Endothelial cell (in vitro differentiated cells): ENCODE measurements at regions not wholly inside any gene's neighbourhood (a gene's known extent, or its start where the extent isn't known, plus 50 kb on each side); places are given as distances from the start of the nearest gene placed in this dataset.

Experiments
- DNase-seq: peaks from one replicate; pipeline ENCODE4 v3.0.0; 2021; ENCODE audit warnings: low spot score
- H3K27ac Mint-ChIP-seq: one replicate; pipeline ENCODE4 v1.8.0; 2021; ENCODE audit warnings: mixed read lengths, inconsistent platforms; ENCODE audit not compliant: unreplicated experiment
- H3K27me3 Mint-ChIP-seq: one replicate; pipeline ENCODE4 v1.8.0; 2021; ENCODE audit warnings: mild to moderate bottlenecking, moderate library complexity, mixed read lengths, inconsistent platforms; ENCODE audit not compliant: unreplicated experiment
- H3K36me3 Mint-ChIP-seq: one replicate; pipeline ENCODE4 v1.8.0; 2021; ENCODE audit warnings: mild to moderate bottlenecking, low read depth, mixed read lengths, inconsistent platforms; ENCODE audit not compliant: unreplicated experiment
- H3K4me1 Mint-ChIP-seq: one replicate; pipeline ENCODE4 v1.8.0; 2021; ENCODE audit warnings: mild to moderate bottlenecking, mixed read lengths, inconsistent platforms; ENCODE audit not compliant: unreplicated experiment
- H3K4me3 Mint-ChIP-seq: one replicate; pipeline ENCODE4 v1.8.0; 2021; ENCODE audit warnings: mild to moderate bottlenecking, mixed read lengths, inconsistent platforms; ENCODE audit not compliant: unreplicated experiment
- H3K9me3 Mint-ChIP-seq: one replicate; pipeline ENCODE4 v1.8.0; 2021; ENCODE audit warnings: mixed read lengths, inconsistent platforms; ENCODE audit not compliant: unreplicated experiment
- TF ChIP-seq, protein P1 (sequence below): fragments of 200-600 bp; sonication (generic); IDR thresholded peaks from one replicate; pipeline ENCODE4 v1.5.0; 2021; ENCODE audit warnings: antibody characterized with exemption; ENCODE audit not compliant: unreplicated experiment

DNA sequence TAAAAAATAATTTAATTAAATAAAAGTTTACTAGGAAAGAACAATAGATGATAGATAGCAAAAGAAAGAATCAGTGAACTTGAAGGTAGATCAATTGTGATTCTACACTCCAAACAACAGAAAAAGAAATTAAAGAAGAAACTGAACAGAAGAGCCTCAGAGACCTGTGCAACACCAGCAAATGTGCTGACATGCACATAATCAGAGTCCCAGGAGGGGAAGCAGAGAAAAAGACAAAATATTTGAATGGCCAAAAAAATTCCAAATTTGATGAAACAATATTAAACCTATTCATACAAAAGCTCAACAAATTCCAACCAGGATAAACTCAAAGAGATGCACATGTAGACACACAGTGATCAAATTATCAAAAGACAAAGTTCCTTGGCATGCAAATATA is 267.5 kb upstream of the OPRM1 start:
- H3K4me3 Mint-ChIP-seq, result no peak overlapping the region
- peaks cover 7% of the 10 kb centered on the region for H3K4me1 Mint-ChIP-seq
- no peak for DNase-seq
- no peaks in the 10 kb centered on the region for H3K9me3 Mint-ChIP-seq
- no peak overlapping the region for H3K27ac Mint-ChIP-seq
- no peaks in the 10 kb centered on the region for H3K27me3 Mint-ChIP-seq
- TF ChIP-seq, protein P1, sequence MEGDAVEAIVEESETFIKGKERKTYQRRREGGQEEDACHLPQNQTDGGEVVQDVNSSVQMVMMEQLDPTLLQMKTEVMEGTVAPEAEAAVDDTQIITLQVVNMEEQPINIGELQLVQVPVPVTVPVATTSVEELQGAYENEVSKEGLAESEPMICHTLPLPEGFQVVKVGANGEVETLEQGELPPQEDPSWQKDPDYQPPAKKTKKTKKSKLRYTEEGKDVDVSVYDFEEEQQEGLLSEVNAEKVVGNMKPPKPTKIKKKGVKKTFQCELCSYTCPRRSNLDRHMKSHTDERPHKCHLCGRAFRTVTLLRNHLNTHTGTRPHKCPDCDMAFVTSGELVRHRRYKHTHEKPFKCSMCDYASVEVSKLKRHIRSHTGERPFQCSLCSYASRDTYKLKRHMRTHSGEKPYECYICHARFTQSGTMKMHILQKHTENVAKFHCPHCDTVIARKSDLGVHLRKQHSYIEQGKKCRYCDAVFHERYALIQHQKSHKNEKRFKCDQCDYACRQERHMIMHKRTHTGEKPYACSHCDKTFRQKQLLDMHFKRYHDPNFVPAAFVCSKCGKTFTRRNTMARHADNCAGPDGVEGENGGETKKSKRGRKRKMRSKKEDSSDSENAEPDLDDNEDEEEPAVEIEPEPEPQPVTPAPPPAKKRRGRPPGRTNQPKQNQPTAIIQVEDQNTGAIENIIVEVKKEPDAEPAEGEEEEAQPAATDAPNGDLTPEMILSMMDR, result no peak
- no peaks in the 10 kb centered on the region for H3K36me3 Mint-ChIP-seq

DNA sequence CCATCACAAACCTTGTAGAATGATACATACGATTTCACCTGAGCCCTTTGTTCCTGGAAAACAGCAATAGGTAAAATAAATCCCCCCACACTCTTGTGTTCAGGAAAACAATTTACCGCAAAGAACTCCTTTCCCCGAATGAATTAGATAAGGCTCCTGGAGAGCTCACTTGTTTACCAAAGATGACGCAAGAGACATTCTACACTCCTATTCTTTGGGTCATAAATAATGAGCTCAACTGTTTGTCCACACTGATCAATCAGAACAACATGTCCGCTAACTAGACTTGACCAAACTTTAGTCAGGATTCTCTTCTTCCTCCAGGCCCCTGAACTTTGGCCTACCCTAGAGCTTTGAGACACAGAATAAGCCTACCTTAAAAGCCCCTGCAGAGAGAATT is 271.9 kb upstream of the OPRM1 start:
- TF ChIP-seq, protein P1, result no peak
- Mint-ChIP-seq H3K4me3 (no peak overlapping the region), H3K27me3 (peaks cover 1% of the 10 kb centered on the region), H3K27ac (no peak overlapping the region), H3K9me3 (no peaks in the 10 kb centered on the region), H3K4me1 (peaks cover 7% of the 10 kb centered on the region), H3K36me3 (no peaks in the 10 kb centered on the region)
- no peak for DNase-seq

GRCh38 chr6:153758516-153758915 is 280.5 kb upstream of the OPRM1 start:
- DNase-seq, result no peak
- H3K27ac Mint-ChIP-seq, result no peak overlapping the region
- H3K4me1 Mint-ChIP-seq, result peaks cover 5% of the 10 kb centered on the region
- H3K4me3 Mint-ChIP-seq, result no peak overlapping the region
- TF ChIP-seq, protein P1, result no peak
- H3K9me3 Mint-ChIP-seq, result no peaks in the 10 kb centered on the region
- no peaks in the 10 kb centered on the region for H3K36me3 Mint-ChIP-seq
- H3K27me3 Mint-ChIP-seq, result peaks cover 1% of the 10 kb centered on the region

GRCh38 chr6:153735761-153736160 is 303.3 kb upstream of the OPRM1 start:
- Mint-ChIP-seq H3K4me3 (no peak overlapping the region), H3K36me3 (peaks cover 4% of the 10 kb centered on the region), H3K4me1 (no peaks in the 10 kb centered on the region), H3K27ac (no peak overlapping the region), H3K27me3 (peaks cover 3% of the 10 kb centered on the region), H3K9me3 (no peaks in the 10 kb centered on the region)
- DNase-seq, result no peak
- TF ChIP-seq, protein P1, result no peak

- no peaks in the 10 kb centered on the region for H3K9me3 Mint-ChIP-seq
- H3K27me3 Mint-ChIP-seq, result peaks cover 3% of the 10 kb centered on the region
- H3K27ac Mint-ChIP-seq, result no peak overlapping the region
- H3K36me3 Mint-ChIP-seq, result no peaks in the 10 kb centered on the region
- TF ChIP-seq, protein P1, result no peak
- no peak overlapping the region for H3K4me3 Mint-ChIP-seq
- no peak for DNase-seq
- H3K4me1 Mint-ChIP-seq, result peaks cover 24% of the 10 kb centered on the region
These were observed 309.9 kb upstream of the OPRM1 start for GRCh38 chr6:153729189-153729588.
